ENCODE measurements at regions not wholly inside any gene's neighbourhood (a gene's known extent, or its start where the extent isn't known, plus 50 kb on each side); places are given as distances from the start of the nearest gene placed in this dataset.
"Not testable (repeated sequence)": the region's sequence is repeated elsewhere in the genome, so short reads cannot be mapped to it uniquely, and the experiment has no call there.

DNA sequence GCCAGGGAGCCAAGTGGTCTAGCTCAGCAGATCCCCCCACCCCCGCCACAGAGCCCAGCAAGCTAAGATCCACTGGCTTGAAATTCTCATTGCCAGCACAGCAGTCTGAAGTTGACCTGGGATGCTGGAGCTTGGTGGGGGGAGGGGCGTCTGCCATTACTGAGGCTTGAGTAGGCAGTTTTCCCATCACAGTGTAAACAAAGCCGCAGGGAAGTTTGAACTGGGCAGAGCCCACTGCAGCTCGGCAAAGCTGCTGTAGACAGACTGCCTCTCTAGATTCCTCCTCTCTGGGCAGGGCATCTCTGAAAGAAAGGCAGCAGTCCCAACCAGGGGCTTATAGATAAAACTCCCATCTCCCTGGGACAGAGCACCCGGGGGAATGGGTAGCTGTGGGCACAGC, 89.3 kb upstream of the ZNF678 start:
- not testable (repeated sequence) for H3K27ac ChIP-seq (ENCODE audit: low read length); DNase-seq; H3K36me3 ChIP-seq (ENCODE audit: control insufficient read depth, insufficient read depth, low read length); H3K27me3 ChIP-seq (ENCODE audit: control insufficient read depth, insufficient read depth, low read length); H3K9me3 ChIP-seq (replicated peaks; ENCODE audit: control insufficient read depth, low read depth, low read length); H3K4me1 ChIP-seq (ENCODE audit: control insufficient read depth, insufficient read depth, low read length); H3K4me3 ChIP-seq (ENCODE audit: low read length)
- WGBS (ENCODE audit: insufficient coverage) = 33% methylated on average over 3 of the region's 5 CpGs

DNA sequence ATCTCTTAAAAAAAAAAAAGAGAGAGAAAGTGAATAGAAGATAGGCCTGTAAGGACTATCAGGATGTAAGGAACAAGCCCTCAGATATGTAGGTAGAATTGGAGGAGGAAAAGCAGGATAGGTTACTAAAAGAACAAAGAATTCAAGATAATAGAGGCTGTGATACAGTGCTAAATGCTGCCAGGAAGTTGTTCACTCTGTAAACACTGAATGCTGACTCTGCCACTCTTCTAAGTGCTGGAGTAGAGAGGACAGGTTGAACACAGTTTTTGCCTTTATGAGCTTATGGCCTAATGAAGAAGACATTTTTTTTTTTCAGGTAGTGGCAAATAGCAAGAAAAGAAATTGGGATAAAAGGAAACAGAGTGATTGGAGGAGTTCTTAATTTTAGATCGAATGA, 90.6 kb upstream of the ZNF678 start:
- no peaks in the 10 kb centered on the region for H3K27me3 ChIP-seq (ENCODE audit: control insufficient read depth, insufficient read depth, low read length)
- H3K4me1 ChIP-seq (ENCODE audit: control insufficient read depth, insufficient read depth, low read length) = no peaks in the 10 kb centered on the region
- H3K9me3 ChIP-seq (replicated peaks; ENCODE audit: control insufficient read depth, low read depth, low read length) = no peaks in the 10 kb centered on the region
- DNase-seq = no peak
- no peak overlapping the region for H3K27ac ChIP-seq (ENCODE audit: low read length)
- H3K36me3 ChIP-seq (ENCODE audit: control insufficient read depth, insufficient read depth, low read length) = no peaks in the 10 kb centered on the region
- 94% methylated on average over 1 of the region's 1 CpG for WGBS (ENCODE audit: insufficient coverage)
- no peak overlapping the region for H3K4me3 ChIP-seq (ENCODE audit: low read length)

DNA sequence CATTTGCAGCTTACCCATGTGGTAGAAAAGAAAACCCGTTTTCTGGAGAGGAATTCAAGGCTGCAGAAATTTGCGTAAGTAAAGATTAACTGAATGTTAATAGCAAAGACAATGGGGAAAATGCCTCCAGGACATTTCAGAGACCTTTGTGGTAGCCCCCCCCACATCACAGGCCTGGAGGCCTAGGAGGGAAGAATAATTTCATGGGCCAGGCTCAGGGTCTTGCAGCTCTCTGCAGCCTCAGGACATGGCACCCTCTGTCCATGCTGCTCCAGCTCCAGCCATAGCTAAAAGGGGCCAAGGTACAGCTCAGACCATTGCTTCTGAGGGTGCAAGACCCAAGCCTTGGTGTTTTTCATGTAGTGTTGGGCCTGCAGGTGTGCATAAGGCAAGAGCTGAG, 92.7 kb upstream of the ZNF678 start:
- no peak for DNase-seq
- 100% methylated on average over 1 of the region's 2 CpGs for WGBS (ENCODE audit: insufficient coverage)
- Histone ChIP-seq H3K27me3 (ENCODE audit: control insufficient read depth, insufficient read depth, low read length) (peaks cover 5% of the 10 kb centered on the region), H3K4me1 (ENCODE audit: control insufficient read depth, insufficient read depth, low read length) (no peaks in the 10 kb centered on the region), H3K9me3 (replicated peaks; ENCODE audit: control insufficient read depth, low read depth, low read length) (no peaks in the 10 kb centered on the region), H3K27ac (ENCODE audit: low read length) (no peak overlapping the region), H3K36me3 (ENCODE audit: control insufficient read depth, insufficient read depth, low read length) (no peaks in the 10 kb centered on the region), H3K4me3 (ENCODE audit: low read length) (no peak overlapping the region)

DNA sequence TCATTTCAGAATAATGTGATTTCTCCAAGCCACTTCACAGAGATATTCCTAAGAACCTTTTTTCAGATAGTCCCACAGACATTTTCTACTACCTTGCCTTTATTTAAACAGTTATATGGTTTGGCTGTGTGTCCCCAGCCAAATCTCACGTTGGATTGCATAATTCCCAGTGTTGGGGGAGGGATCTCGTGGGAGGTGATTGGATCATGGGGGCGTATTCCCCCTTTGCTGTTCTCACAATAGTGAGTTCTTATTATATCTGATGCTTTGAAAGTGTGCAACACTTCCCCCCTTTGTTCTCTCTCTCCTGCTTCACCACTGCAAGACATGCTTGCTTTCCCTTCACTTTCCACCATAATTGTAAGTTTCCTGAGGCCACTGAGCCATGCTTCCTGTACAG, 93.6 kb upstream of the ZNF678 start:
- Histone ChIP-seq H3K9me3 (replicated peaks; ENCODE audit: control insufficient read depth, low read depth, low read length) (no peaks in the 10 kb centered on the region), H3K36me3 (ENCODE audit: control insufficient read depth, insufficient read depth, low read length) (no peaks in the 10 kb centered on the region), H3K4me3 (ENCODE audit: low read length) (no peak overlapping the region), H3K4me1 (ENCODE audit: control insufficient read depth, insufficient read depth, low read length) (no peaks in the 10 kb centered on the region), H3K27ac (ENCODE audit: low read length) (no peak overlapping the region), H3K27me3 (ENCODE audit: control insufficient read depth, insufficient read depth, low read length) (peaks cover 5% of the 10 kb centered on the region)
- no peak for DNase-seq
- no CpG with 5 or more reads among the region's 3 CpGs for WGBS (ENCODE audit: insufficient coverage)

DNA sequence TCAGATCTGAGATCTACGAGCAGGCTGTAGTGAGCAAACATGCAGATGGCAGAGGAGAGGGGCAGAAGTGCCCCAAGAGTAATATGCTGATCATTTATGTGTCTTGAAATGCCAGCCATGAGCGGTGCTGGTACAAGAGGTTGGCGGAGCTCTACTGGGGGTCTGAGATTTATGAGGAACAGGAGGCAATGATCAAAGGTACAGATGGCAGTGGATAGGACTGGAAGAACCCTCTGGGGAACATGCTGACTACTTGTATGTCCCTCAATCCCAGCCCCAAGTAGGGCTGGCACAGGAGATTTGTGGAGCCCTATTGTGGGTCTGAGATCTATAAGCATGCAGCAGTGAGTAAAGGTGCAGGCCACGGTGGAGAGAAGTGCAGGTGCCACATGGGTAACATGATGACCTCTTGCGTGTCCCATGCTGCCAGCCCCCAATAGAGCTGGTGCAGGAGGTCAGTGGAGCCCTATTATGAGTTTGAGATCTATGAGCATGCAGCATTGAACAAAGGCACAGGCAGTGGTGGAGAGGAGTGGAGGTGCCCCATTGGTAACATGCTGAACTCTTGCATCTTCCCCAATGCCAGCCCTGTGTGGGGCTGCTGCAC, 97.2 kb upstream of the ZNF678 start:
- H3K36me3 ChIP-seq (ENCODE audit: control insufficient read depth, insufficient read depth, low read length) = no peaks in the 10 kb centered on the region
- no peak overlapping the region for H3K4me3 ChIP-seq (ENCODE audit: low read length)
- no peak overlapping the region for H3K27ac ChIP-seq (ENCODE audit: low read length)
- no peak for DNase-seq
- WGBS (ENCODE audit: insufficient coverage) = 66% methylated on average over 5 of the region's 5 CpGs
- peaks cover 5% of the 10 kb centered on the region for H3K27me3 ChIP-seq (ENCODE audit: control insufficient read depth, insufficient read depth, low read length)
- no peaks in the 10 kb centered on the region for H3K4me1 ChIP-seq (ENCODE audit: control insufficient read depth, insufficient read depth, low read length)
- H3K9me3 ChIP-seq (replicated peaks; ENCODE audit: control insufficient read depth, low read depth, low read length) = no peaks in the 10 kb centered on the region

DNA sequence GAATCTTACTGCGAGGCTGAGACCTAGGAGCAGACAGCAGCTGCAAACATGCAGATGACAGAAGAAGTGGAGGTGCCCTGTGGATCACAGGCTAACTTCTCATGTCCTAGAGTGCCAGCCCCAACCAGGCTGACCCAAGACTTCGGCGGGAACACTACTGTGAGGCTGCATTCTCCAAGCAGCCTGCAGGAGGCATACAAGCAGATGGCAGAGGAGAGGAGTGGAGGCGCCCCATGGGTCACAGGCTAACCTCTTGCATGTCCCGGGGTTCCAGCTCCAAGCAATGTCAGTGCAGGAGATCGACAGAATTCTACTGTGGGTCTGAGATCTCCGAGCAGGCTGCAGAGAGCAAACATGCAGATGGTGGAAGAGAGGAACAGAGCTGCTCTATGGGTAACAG, 98.1 kb upstream of the ZNF678 start:
- Histone ChIP-seq H3K27ac (ENCODE audit: low read length) (no peak overlapping the region), H3K27me3 (ENCODE audit: control insufficient read depth, insufficient read depth, low read length) (peaks cover 5% of the 10 kb centered on the region), H3K4me3 (ENCODE audit: low read length) (no peak overlapping the region), H3K9me3 (replicated peaks; ENCODE audit: control insufficient read depth, low read depth, low read length) (no peaks in the 10 kb centered on the region), H3K36me3 (ENCODE audit: control insufficient read depth, insufficient read depth, low read length) (no peaks in the 10 kb centered on the region), H3K4me1 (ENCODE audit: control insufficient read depth, insufficient read depth, low read length) (no peaks in the 10 kb centered on the region)
- no peak for DNase-seq
- 76% methylated on average over 5 of the region's 7 CpGs for WGBS (ENCODE audit: insufficient coverage)

DNA sequence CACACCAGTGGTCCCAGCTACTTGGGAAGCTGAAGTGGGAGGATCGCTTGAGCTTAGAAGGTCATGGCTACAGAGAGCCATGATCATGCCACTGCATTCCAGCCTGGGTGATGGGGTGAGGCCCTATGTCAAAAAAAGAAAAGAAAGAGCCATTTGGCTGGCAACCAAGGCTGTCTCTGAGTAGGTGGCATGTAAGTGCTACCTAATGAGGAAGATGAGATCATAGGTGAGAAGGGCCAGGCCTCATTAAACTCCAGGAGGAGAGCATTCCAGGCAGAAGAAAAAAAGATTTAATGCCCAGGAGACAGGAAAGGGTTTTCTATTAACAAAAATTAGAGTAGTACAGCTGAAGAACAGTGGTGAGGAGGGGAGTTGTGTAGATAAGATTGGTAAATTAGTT, 103.4 kb upstream of the ZNF678 start:
- 50% methylated on average over 1 of the region's 1 CpG for WGBS (ENCODE audit: insufficient coverage)
- H3K4me1 ChIP-seq (ENCODE audit: control insufficient read depth, insufficient read depth, low read length) = no peaks in the 10 kb centered on the region
- no peaks in the 10 kb centered on the region for H3K36me3 ChIP-seq (ENCODE audit: control insufficient read depth, insufficient read depth, low read length)
- no peak for DNase-seq
- H3K9me3 ChIP-seq (replicated peaks; ENCODE audit: control insufficient read depth, low read depth, low read length) = no peaks in the 10 kb centered on the region
- H3K27ac ChIP-seq (ENCODE audit: low read length) = no peak overlapping the region
- no peaks in the 10 kb centered on the region for H3K27me3 ChIP-seq (ENCODE audit: control insufficient read depth, insufficient read depth, low read length)
- H3K4me3 ChIP-seq (ENCODE audit: low read length) = no peak overlapping the region

DNA sequence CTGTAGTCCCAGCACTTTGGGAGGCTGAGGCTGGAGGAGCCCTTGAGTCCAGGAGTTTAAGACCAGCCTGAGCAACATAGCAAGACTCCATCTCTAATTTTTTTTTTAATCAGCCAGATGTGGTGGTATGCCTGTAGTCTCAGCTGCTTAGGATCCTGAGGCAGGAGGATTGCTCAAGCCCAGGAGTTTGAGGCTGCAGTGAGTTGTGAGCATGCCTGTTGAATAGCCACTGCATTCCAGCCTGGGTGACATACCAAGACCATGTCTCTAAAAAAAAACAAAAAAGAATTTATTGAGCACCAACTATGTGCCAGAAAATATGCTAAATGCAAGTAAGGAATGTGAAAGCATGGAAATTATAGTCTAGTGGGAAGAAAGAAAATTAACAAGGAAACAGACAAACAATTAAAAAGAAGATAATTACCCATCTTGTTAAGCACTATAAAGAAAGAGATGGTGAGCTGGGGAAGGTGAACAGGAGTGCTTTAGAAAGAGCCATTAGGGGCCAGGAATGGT, 104.0 kb upstream of the ZNF678 start:
- Histone ChIP-seq H3K36me3 (ENCODE audit: control insufficient read depth, insufficient read depth, low read length) (no peaks in the 10 kb centered on the region), H3K9me3 (replicated peaks; ENCODE audit: control insufficient read depth, low read depth, low read length) (no peaks in the 10 kb centered on the region), H3K27ac (ENCODE audit: low read length) (no peak overlapping the region), H3K4me1 (ENCODE audit: control insufficient read depth, insufficient read depth, low read length) (peaks cover 3% of the 10 kb centered on the region), H3K27me3 (ENCODE audit: control insufficient read depth, insufficient read depth, low read length) (no peaks in the 10 kb centered on the region), H3K4me3 (ENCODE audit: low read length) (no peak overlapping the region)
- DNase-seq = no peak

DNA sequence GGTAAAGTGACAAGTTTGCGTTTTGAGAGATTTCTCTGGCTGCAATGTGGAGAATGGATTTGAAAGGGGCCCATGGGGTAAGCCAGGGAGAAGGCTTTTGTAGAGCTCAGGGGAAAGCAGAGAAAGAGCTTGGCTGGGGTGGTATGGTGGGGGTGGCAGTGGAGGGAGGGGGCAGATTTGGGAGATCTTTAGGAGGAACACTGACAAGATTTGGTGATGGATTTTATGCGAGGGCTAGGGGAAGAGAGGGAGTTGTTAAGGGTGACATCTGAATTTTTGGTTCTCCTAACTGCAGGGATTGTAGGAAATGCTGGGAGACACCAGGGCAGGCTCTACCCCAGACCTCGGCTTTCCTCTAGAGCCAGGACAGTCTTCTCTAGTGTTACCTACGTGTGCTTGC, 108.7 kb upstream of the ZNF678 start:
- no peak overlapping the region for H3K27ac ChIP-seq (ENCODE audit: low read length)
- 40% methylated on average over 4 of the region's 4 CpGs for WGBS (ENCODE audit: insufficient coverage)

DNA sequence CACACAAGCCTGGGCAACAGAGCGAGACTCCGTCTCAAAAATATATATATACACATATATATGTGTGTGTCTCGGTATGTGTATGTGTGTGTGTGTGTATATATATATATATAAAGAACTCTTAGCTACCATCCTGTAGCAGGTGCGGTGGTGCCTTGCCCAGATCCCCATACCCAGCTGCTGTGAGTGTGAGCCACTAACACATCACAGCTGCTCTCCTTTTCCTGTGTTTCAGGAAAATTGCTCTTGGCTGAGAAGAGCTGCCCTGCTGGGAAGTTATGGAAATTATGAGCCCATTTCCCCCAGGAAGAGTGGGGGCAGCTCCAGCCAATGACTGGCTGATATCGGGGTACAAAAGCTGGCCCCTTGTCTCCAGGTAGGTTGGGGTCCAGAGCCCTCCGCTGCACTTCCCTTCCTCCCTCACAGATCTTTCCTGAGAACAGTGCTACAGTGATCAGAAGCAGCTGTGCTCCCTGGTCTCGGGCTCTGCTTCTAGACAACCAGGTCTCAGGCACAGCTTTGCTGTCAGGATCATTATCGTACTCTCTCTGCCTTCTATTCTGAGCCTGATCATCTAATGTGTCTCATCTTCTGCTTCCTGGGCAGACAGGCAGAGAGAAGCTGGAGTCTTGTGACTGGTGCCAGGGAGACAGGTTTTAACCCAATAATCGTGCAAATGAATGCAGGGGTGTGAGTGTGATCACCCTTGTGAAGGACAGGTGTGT, 109.6 kb upstream of the ZNF678 start:
- WGBS (ENCODE audit: insufficient coverage) = 10% methylated on average over 4 of the region's 9 CpGs
- H3K4me3 ChIP-seq (ENCODE audit: low read length) = no peak overlapping the region
- H3K36me3 ChIP-seq (ENCODE audit: control insufficient read depth, insufficient read depth, low read length) = no peaks in the 10 kb centered on the region
- no peaks in the 10 kb centered on the region for H3K27me3 ChIP-seq (ENCODE audit: control insufficient read depth, insufficient read depth, low read length)
- DNase-seq = peak; percentile 59
- peak overlapping the region; percentile 51 for H3K27ac ChIP-seq (ENCODE audit: low read length)
- peaks cover 14% of the 10 kb centered on the region for H3K4me1 ChIP-seq (ENCODE audit: control insufficient read depth, insufficient read depth, low read length)
- no peaks in the 10 kb centered on the region for H3K9me3 ChIP-seq (replicated peaks; ENCODE audit: control insufficient read depth, low read depth, low read length)

More for the DNA sequence above, 108.7 kb upstream of the ZNF678 start:
- H3K4me3 ChIP-seq (ENCODE audit: low read length) = no peak overlapping the region
- no peaks in the 10 kb centered on the region for H3K9me3 ChIP-seq (replicated peaks; ENCODE audit: control insufficient read depth, low read depth, low read length)
- DNase-seq = no peak
- H3K36me3 ChIP-seq (ENCODE audit: control insufficient read depth, insufficient read depth, low read length) = no peaks in the 10 kb centered on the region
- no peaks in the 10 kb centered on the region for H3K27me3 ChIP-seq (ENCODE audit: control insufficient read depth, insufficient read depth, low read length)
- peaks cover 14% of the 10 kb centered on the region for H3K4me1 ChIP-seq (ENCODE audit: control insufficient read depth, insufficient read depth, low read length)
